ENCODE measurements at regions not wholly inside any gene's neighbourhood (a gene's known extent, or its start where the extent isn't known, plus 50 kb on each side); places are given as distances from the start of the nearest gene placed in this dataset.

DNA sequence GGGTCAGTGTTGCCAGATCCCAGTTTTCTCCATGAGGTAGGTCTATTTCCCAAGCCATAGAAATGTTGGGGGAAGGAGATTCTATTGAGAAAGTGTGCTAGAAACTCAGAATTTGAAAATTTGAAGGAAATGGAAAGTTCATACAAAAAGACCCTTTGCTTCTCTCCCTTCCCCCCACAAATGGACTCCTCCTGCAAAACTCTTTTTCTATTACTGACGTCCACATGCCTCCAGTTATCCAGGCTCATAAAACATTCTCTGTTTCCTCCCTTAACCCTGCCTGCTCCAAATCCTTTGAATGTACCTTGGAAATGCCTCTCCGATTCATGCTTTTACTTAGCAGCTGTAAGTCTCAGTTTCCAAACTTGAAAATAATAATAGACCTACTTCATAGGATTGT is 237.5 kb upstream of the TNP1 start:
- DNase-seq, result no peak

DNA sequence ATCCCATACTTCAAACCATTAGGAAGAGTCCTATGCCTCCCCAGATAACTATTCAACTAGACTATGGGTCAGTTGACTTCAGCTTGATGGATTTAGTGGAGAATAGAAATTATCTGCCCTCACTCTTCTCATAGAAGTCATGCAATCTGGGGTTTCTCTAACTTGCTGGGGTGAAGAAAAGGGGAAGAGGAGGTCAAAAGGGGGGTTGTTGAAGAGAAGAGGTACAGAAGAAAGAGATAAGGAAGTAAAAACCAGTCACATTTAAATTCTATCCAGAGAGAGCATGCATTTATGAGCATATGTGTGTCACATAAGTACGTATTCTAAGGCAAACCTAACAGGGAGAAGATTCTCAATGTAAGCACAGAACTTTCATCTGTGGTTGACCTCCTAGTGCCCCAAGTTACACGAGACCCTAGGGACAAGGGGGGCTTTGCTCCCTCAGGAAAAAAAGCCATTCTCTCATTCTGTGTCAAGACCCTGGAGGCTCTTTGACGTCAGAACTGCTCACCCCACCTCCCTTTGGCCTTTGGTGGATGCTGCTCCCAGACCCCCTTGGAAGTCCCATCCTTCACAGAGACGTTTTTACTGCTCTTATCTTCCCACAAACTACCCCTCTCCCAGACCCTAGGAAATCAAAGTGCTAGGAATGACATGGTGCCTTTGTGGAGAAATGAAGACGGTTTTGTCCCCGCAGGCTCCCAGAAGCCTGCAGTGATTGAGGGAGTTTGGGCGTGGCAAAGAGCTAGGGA is 236.8 kb upstream of the TNP1 start:
- DNase-seq, result no peak

DNA sequence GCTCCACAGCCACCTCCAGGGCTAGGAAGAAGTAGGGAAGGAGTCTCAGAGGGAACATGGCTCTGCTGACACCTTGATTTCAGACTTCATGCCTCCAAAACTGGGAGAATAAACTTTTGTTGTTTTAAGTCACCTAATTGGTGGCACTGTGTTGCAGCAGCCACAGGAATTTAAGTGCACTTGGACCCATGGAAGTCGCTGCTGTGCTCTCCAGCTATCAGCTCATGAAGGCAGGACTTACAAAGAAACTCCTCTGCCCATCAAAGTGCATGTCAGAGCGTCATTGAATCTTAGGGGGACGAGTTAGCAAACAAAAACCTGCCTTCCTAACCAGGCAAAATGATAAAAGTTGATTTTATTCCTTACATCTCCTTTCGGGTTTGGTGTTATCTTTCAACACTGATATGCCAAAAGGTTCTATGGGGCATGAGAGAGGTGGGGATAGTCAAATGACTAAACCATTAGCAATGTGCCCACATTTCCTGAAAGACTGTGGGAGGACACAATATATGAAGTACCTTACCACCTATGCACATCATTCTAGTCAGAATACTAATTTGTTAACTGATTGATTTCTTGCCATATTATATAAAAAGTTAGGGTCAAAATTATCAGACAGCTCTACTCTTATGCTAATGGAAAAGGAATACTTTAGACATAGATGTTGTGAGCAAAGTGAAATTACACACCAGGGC is 235.8 kb upstream of the TNP1 start:
- DNase-seq, result no peak

DNA sequence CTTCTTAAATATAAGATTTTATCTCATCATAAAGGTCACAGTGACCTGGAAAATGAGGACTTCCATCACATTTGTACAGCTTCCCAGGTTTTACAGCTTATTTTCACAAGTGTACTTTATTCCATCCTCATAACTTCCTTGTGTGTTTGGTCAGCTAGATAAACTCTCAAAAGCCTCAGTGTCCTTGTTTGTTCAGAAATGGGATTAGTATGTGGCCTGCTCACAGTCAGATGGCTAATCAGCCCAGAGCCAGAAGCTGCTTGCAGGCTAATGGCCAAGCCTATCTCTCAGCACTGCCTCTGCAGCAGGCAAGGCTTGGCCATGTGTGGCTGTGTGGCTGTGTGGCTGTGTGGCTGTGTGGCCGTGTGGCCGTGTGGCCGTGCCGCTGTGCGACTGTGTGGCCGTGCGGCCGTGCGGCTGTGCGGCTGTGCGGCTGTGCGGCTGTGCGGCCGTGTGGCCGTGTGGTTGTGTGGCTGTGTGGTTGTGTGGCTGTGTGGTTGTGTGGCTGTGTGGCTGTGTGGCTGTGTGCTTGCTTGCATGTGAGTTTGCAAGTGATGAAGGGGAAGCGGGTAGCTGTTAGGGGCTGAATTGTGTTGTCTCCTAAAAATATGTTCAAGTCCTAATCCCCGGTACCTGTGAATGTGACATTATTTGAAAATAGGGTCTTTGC is 233.0 kb upstream of the TNP1 start:
- no peak for DNase-seq

DNA sequence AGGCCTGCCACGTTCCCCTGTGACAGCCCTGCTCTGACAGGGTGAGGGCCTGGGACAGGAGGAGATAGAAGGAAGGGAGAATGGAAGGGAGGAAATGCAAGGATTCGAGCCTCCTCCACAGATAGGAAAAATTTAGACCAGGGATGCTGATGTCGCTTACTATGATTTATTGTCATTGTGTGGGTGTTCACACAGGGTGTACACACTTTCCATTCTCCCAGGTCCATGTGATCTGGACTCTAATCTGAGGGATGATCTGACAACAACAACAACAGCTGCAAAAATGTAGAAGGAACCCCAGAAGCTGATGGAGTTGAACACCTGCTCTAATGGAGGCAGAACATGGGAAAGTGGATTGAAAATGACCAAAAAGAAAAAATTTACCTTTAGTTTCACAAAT is 231.7 kb upstream of the TNP1 start:
- no peak for DNase-seq

DNA sequence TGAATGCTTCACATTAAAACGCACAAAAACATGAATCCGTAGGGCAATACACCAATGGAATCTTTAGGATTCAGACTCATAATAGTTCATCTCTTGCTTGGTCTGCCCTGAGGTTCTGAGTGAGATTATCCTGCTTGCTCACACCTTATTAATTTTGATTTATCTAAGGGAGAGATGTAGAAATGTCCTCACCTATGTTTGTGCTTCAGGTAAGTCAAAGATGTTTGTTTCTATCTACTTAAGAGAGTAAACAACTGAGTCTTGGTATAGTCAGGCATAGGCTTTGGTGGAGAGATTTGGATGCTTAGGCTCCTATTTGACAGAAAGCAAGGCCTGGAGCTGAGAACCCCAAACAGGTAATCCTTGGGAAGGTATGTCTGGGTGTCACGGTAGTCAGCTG is 231.0 kb upstream of the TNP1 start:
- no peak for DNase-seq

DNA sequence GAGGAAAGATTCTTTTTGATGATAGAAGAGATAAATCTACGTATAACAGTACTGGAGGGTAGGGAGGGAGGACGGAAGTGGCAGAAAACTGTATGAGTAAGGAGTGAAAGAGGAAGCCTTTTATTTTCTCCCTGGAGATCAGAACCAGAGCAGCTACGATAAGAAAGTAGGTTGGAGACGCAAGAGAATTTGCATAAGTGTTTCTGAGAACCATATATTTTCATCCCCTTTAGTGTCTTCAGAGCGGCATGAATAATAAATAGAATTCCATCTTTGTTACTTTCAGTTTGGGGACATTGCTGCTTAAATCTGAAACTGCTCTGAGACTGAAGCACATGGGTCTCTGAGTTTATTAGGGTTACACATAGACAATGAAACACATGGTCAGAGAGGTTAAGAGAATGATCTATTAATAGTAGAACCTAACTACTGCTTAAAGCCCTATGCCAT is 230.2 kb upstream of the TNP1 start:
- DNase-seq, result no peak

DNA sequence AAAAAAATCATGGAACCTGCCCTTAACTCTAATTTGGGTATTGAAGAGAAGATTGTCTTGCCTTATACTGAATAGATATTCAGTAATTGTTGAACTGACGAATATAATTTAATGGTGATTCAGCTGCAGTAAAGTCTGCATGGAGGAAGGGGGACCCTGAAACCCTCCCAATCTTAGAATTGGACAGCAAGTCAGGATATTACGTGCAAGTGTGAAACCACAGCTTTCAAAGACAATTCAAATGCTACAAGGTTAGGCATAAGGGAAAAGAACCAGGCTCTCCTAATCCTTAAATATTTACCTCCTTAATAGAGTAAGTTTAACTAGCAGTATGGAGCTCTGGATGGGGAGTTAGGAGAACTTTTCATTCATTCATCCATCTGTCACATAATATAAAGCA is 226.9 kb upstream of the TNP1 start:
- no peak for DNase-seq

DNA sequence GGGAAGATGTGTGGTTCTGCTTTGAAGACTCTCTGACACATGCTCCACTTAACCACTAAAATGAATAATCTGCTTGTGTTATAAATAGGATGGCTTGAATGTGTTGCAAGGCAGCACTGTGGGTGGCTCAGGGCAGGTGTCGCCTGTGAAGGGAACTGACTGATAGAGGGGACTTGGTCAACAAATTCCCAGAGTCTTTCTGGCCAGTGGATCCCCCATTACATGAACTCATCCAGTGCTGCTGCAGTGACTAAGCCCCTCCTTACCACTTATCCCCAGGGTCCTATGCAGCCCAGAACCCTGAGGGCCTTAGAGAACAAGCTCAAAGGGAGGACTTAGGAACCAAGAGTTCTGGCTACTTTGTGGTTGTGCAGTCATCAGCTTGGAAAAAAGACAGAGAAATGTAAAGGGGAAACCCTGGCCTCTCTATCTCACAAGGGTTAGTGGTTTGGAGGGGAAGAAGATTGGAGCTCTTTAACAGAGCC is 226.2 kb upstream of the TNP1 start:
- DNase-seq, result no peak

DNA sequence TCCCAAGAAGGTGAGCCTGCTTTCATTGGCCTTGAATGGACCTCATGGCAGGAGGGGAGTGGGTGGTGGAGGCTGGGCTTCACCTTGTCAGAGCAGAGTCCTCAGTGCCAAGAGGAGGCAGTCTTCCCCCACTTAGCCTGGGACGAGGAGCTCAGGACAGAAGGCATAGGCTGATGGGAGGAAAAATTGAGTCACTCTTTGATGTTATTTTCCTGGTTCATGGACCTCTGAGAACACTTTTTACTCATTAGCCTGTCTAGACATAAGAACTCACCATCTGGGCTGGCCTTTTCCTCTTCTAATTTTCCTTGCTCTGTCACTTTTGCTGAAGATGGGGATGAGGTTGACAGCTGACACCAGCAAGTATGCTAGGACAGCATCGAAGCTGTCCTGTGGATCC is 225.7 kb upstream of the TNP1 start:
- no peak for DNase-seq

DNA sequence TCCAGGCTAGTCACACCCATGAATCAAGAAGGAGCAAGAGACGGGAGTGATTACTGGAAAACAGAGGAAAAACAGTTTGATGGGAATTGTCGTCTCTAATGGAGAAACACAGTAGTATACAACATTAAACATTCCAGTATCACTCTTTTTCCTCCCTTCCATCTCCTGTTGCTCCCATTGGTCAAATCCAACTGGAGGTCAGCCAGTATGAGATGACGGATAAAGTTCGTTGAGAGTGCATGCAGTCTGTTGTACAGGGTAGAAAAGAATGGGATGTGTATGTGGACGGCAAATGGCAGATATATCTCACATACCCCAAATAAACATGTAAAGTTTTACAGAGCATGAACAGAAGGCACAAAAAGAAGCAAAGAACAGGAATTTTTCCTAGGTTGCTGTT is 221.9 kb upstream of the TNP1 start:
- no peak for DNase-seq

DNA sequence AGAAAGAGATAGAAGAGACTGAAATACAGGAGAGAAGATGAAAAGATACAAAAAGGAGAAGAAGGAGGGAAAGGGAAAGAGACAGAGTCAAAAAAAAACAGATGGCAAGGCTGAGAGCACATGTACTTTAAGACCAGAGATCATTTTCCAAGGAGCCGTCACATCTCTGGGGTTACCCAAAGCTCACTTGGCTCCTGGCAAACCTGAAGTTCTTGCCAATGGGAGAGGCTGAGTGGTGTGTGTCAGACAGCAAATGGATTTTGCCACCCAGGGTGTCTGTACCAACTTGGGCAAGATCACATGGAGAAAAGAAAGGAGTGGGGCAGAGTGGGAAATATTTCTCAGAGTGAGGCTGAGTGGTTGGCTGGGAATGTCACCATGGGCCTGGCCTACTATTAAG is 219.3 kb upstream of the TNP1 start:
- no peak for DNase-seq

DNA sequence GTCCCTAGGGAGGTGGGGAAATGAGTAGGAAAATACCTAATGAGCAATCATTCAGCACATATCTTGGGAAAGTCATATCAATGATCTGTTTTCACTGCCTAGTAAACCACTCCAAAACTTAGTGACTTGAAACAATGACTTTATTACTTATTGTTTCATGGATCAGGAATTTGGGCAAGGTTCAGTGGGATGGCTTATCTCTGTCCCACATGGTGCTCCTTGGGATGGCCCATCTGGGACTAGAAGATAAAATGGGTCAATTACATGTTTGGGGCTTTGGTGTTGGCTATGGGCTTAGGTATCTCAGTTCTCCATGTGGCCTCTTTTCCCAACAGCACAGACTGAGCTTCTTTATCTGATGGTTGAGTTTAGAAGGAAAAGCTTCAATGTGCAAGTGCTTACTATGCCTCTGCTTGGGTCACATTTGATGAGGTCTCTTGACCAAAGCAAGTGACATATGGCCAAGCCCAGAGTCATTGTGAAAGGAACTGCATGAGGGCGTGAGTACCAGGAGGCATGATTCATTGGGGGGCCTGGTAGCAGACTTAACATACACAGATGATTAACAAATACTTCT is 218.1 kb upstream of the TNP1 start:
- DNase-seq, result no peak

DNA sequence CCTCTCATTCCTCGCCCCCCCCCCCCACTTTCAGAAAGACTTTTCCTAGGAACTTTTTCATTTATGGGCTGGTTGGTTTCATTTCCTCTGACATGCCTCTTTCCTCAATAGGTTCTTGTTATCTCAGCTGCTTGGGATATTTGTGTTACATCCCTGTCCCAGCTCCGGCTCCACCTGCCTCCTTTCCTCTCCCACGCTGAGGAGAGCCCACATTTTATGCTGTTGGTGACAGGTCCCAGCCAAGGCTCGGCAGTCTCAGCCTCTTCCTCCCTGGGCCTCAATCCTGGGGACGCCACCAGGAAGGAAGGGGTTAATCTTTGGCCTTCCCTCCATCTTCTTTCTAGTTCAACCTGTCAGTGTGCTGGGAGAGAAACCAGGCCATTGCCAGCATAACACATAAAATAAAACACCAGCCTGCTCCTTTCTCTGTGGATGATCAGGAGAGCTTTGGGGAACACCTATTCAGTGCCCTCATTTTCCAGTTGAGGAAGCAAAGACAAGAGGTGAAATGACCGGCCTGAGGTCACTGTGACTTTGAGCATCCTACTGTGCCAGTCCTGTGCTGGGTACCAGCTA is 216.9 kb upstream of the TNP1 start:
- DNase-seq, result no peak

DNA sequence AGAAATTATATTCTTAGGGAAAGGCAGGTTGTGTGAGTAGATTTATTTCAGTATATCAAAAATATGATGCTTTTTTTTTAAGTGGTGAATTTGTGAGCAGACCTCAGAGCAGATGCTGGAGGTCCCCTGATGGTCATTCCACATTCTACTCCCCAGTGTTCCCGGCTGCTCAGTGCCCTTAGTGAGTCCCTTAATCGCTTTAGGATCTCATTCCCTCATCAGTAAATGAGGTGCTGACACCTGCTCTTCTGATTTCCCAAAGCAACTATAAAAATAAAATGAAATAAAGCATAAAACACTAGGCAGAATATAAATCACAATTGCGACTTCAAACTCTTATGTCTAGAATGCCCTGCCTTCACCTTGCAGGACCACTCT is 216.2 kb upstream of the TNP1 start:
- no peak for DNase-seq

DNA sequence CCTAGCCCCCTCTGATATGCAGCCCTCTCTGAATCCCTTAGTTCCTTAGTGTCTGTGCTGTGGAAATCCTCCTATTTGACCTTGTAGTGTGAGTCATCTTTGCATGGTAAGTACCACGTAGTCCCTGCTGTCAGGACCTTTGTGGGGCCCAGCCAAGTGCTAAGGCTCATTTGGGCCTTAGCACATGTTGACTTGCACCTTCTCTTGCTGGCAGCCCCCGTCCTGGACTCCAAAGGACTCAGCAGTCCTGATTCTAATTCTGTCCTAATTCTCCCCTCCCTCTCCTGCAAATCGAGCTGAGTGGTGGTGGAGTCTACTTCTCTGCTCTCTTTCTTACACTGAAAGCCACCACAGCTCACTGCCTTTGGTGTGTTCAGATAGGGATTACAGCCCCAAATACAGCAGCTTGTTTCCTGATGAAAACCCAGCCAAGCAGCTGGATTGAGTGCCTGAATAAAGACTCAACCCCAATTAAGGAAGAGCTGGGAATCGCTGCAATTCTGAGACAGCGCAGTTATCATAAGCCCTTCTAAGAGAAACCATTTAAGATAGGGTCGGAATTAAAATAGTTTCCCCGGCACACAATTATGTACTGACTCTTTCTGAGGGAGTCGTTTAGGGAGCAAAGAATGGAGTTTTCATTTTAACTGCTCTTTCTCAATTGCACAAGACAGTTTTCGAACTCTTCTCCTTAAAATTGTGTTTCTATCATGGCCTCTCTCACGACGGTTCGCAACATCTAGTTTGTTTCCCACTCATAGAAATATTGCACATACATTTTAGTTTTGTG is 215.6 kb upstream of the TNP1 start:
- no peak for DNase-seq

DNA sequence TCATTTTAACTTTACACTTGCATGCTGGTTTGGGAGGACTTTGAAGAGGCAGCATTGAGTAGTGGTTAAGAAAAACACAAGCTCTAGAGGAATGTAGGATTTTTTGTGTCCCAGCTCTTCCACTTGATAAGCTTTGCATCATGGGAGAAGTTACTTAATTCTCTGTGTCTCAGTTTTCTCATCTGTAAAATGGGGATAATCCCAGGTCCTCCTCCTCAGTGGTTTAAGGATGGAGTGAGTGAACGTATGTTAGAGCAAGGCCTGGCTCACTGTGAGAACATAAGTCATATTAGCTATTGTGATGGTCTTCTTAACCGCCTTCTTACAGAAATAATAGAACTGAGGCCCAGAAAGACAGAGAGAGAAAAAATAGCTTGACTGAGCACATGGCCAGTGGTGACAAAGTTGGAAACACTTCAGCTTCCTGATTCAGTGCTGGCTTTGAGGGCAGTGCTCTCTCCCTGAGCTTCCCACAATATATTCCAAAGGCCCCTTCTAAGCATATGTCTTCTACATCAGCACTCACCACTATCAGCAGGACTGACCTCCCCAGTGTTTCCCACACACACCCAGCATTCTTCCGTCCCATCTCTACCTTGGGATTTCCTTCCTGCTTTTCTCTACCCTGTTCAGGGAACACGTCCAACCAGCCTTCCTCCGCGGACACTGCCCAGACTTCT is 214.9 kb upstream of the TNP1 start:
- no peak for DNase-seq

DNA sequence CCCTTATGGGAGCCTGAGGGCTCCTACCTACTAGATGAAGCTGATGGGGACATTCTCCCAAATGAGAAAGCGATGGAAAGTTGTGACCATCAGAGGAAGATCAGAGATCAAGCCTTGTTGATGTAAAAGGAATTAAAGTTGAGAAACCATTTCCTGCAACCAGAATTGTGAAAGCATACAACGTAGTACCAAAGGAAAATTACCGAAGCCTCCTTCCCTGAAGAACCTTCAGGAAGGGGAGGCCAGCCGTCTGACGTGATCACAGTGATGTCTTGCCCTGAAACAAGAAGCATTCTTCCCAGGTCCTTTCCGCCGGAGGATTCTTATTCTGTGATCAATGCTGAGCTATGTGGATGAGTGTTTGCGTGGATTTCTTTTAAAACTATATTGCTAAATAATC is 211.6 kb upstream of the TNP1 start:
- no peak for DNase-seq

DNA sequence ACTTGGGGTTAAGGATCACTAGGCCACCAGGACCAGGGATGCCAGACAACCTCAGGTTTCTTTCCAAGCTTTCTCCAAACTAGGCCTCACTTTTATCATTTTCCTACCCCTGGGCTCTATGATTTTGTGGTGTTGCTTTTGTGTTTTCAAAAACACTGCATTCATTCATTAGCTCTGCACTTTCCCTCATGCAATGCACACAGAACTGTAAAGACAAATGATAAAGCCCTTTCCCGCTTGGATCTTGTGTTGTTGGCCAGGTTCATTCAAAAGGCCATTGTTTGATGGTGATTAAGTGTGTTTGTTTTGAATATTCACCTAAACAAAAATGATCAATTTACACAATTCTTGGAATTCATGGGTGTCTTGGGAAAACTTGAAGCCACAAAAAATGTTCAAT is 210.7 kb upstream of the TNP1 start:
- no peak for DNase-seq

DNA sequence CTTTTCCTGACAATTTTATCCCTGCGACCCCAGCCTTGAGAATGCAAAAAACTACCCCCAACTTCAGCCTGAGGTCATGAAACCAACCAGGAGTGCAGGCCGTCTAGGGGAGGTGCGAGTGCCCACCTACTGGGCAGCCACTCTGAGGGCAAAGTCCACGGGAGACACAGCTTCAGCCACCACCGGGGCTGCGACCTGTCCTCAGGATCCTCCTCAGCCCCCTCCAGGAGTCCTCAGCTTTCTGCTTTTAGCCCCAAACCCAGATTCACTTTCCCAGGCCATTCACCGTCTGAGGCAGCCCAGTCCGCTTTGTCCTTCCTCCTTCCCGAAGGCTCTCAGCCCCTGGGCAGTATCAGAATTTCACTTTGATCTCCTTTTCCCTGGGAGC is 210.2 kb upstream of the TNP1 start:
- DNase-seq, result no peak

DNA sequence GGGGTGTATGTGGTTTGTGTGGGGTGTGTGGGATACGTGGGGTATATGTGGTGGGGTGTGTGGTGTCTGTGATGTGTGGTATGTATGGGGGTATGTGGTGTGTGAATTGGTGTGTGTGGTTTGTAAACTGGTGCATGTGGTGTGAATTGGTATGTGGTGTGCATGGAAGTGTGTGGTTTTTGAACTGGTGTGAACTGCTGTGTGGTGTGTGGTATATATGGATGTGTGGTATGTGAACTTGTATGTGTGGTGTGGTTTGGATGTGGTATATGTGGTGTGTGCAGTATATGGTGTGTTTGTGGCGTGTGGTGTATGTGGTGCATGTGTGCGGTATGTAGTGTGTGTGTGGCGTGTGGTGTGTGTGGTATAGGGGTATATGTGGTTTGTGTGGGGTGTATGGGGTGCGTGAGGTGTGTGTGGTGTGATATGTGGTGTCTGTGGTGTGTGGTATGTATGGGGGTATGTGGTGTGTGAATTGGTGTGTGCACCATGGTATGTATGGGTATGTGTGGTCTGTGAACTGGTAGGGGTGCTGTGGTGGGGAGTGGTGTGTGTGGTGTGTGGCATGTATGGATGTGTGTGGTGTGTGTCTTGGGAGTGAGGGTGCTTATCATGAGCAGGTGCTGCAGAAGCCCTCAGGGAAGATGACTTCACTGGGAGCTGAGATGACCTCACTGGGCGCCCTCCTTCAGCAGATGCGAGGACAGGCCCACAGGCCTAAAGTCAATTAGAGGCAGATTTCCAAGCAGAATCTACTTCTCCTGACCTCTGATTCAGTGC is 209.6 kb upstream of the TNP1 start:
- DNase-seq, result no peak

All from NCI-H1048 (cell line).